HG02588 (cell line): ENCODE measurements at regions not wholly inside any gene's neighbourhood (a gene's known extent, or its start where the extent isn't known, plus 50 kb on each side); places are given as distances from the start of the nearest gene placed in this dataset.
"Not testable (repeated sequence)": the region's sequence is repeated elsewhere in the genome, so short reads cannot be mapped to it uniquely, and the experiment has no call there.

Experiments used
- ATAC-seq: cut with Tn5 transposase; IDR thresholded peaks from one replicate; pipeline ENCODE4 v1.9.1; 2021; ENCODE audit warnings: mild to moderate bottlenecking, moderate library complexity; ENCODE audit not compliant: unreplicated experiment

DNA sequence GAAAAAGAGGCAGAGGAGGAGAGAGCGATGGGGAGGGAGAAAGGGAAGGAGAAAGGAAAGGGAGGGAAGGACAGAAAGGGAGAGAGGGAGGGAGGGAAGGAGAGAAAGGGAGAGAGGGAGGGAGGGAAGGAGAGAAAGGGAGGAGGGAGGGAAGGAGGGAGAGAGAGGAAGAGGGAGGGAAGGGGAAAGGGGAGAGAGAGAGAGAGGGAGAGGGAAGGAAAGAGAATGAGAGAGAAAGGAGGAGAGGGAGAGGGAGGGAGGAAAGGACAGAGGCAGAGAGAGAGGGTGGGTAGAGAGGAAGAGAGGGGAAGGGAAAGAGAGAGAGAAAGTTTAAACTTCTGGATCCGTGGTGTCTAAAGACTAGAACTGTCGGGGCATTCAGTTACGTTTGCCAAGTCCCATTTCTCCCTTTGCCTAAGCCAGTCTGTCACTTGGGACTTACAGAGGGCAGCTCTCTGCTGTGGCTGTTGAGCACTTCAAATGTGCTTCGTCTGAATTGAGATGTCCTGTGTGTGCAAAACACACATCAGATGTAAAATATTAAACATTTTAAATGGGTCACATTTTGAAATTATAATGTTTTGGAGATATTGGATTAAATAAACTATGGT lies 62.6 kb downstream of the PLXNA1 start:
- ATAC-seq, result no peak

DNA sequence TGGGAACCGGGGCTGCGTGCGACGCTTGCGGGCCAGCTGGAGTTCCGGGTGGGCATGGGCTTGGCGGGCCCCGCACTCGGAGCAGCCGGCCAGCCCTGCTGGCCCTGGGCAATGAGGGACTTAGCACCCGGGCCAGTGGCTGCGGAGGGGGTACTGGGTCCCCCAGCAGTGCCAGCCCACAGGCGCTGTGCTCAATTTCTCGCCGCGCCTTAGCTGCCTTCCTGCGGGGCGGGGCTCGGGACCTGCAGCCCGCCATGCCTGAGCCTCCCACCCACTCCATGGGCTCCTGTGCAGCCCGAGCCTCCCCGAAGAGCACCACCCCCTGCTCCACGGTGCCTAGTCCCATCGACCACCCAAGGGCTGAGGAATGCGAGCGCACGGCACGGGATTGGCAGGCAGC lies 63.8 kb downstream of the PLXNA1 start:
- ATAC-seq, result not testable (repeated sequence)

DNA sequence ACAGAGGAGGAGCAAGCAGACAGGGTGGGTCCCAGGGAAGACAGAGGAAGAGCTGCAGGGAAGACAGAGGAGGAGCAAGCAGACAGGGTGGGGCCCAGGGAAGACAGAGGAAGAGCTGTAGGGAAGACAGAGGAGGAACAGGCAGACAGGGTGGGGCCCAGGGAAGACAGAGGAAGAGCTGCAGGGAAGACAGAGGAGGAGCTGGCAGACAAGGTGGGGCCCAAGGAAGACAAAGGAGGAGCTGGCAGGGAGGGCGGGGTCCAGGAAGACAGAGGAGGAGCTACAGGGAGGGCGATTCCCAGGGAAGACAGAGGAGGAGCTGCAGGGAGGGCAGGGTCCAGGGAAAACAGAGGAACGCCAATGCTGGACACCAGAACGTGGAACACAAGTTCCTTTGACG lies 66.5 kb downstream of the PLXNA1 start:
- no peak for ATAC-seq

DNA sequence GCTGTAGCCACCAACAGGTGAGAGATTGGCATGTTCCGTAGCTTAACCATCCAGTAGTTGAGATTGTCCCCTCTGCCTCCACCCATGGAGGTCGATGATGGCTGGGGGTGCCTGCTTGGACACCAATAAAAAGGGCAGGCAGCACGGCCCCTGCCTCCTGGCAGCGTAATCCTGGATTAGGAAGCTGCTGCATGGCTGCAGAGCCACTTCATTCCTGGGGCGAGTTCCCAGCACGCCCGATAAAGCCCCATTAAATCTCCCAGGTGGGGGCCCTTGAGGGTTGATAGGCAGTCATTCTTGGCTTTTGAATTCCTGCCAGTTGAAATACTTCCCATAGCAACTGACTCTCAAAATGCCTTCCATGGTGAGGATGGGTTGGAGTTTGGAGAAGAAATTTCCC lies 67.8 kb downstream of the PLXNA1 start:
- no peak for ATAC-seq

DNA sequence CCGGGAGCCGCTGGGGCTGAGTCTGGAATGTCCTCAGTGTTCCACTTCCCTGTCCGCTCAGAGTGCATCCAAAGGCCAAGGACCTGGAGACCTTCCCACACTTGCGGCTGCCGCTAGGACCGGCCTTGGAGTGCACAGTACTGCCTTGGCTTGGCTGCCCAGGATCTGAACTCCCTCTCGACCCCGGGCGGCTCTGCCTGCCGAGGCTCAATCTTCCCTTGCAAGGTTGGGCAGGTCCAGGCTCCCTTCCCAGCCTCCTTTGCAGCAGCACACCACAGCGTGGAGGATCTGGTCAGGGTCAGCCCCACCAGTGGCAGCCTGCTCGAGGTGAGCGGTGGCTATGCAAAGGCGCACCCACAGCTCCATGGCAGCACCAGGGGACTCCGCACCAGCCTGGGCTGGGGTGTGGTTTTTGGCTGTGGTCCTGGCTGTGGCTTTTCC lies 69.2 kb downstream of the PLXNA1 start:
- ATAC-seq, result no peak

DNA sequence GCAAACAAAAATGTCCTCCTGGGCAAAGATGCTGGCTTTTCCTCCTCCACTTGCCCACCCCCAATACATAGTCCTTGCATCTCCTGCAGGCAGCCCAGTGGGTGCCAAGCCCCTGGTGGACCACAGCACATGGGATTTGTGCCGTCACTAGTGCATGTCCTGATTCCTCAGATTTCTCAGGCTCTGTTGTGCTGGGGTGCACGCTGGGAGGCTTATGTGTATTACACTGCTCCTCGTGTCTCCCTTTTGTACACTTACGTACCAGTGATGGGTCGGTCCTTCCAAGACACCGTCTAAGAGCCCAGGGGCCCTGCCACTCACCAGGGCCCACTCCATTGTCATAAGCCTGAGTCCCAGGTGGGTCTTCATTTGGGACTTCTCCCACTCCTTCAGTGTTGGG lies 70.1 kb downstream of the PLXNA1 start:
- no peak for ATAC-seq

DNA sequence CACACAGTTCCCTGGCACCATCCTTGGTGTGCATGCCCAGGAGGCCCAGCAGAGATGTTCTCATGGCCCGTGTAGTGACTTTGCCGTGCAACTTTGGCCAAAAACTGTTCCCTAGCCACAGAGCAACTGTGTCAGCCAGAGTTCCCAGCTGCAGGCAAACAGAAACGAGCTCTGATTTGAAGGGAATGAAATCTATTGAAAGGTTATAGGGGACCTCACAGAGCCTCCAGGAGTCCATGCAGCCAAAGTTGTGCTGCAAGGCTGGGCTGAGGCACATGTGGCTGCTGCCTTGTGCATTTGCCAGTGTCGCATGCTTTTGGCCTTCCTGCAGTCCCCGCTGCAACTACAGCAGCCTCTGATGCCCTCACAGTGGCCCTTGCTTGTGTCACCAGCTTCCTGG lies 70.5 kb downstream of the PLXNA1 start:
- no peak for ATAC-seq

DNA sequence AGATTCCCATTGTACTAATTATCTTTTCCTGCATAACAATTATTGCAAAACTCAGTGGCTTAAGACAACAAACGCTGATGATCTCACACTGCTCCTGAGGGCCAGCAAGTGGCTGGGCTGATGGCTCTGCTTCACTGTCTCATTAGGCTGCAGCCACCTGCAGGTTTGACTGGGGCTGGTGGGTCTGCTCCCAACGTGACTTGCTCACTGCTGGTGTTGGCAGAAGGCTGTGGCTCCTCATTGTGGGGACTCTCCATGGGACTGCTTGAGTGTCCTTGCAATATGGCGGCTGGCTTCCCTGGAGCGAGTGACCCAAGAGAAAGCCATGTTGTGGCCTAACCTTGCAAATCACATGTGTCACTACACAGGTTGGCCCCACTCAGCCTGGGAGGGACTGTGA lies 71.1 kb downstream of the PLXNA1 start:
- no peak for ATAC-seq

DNA sequence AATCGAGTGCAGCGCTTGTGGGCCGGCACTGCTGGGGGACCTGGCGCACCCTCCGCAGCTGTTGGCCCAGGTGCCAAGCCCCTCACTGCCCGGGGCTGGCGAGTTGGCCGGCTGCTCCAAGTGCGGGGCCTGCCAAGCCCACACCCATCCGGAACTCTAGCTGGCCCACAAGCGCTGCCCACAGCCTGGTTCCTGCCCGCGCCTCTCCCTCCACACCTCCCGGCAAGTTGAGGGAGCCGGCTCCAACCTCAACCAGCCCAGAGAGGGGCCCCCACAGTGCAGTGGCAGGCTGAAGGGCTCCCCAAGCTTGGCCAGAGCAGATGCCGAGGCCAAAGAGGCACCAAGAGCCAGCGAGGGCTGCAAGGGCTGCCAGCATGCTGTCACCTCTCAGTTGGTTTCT lies 73.4 kb downstream of the PLXNA1 start:
- ATAC-seq, result no peak

DNA sequence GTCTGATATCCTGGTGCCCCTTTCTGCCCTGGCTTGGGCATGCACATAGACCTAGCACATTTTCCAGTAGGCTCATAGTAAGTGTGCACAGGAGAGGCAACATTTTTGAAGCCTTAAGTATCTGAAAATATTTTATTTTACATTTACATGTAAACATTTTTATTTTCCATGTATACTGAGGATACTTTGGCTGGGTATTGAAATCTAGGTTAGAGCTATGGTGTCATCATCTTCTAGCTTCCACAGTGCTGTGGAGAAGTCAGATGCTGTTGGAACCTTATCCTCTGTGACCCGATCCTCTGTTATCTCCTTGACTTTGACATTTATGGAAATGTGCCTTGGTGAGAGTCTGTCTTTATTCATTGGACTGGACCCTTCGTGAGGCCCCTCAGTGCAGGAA lies 74.1 kb downstream of the PLXNA1 start:
- ATAC-seq, result no peak

DNA sequence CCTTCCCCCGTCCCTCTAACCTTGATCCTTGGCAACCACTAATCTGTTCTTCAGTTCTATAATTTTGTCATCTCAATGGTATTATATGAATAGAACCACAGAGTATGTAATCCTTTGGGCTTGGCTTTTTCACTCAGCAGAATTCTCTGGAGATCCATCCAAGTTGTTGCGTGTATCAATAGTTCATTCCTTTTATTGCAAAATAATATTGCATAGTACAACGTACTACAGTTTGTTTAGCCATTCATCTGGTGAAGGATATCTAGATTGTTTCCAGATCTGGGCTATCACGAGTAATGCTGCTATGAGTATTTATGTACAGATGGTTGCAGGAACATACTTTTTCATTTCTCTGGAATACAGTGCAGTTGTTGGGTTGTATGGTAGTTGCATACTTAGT lies 76.2 kb downstream of the PLXNA1 start:
- ATAC-seq, result no peak

DNA sequence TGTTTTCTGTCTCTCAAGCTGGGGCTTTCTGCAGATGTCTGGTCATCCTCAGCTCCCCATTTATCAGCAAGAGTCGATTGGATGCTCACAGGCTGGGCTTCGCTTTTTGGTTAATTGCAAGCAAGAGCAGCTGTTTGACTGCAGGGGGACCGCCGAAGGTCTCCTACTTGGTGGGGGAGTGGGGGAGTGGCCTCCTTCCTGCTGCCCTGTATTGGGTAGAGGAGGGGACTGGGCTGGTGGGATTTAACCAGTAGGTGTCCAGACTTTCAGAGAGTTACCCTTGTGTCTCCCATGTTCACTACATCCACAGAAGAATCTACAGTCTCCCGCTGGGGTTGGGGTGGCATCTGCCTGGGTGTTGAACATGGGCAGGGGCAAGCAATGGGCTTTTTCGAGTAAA lies 78.7 kb downstream of the PLXNA1 start:
- no peak for ATAC-seq

DNA sequence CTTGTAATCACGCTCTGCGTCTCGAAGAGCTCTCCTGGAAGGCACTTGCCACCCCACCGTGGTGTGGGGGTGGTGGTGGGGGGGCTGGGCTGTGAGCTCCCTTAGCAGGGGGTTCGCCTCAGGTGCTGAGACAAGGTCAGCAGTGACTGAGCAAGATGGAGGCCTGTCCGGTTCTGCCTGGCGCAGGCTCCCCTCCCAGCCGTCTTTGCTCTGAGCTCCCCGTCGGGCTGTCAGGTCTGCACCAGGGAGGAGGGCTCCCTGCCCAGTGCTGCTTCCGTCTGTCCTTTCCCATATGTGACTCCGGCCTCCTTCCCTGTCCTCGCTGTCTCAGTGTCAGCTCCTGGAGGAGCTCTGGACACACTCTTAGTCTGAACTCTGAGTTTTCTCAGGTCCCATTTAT lies 80.0 kb downstream of the PLXNA1 start:
- ATAC-seq, result no peak

DNA sequence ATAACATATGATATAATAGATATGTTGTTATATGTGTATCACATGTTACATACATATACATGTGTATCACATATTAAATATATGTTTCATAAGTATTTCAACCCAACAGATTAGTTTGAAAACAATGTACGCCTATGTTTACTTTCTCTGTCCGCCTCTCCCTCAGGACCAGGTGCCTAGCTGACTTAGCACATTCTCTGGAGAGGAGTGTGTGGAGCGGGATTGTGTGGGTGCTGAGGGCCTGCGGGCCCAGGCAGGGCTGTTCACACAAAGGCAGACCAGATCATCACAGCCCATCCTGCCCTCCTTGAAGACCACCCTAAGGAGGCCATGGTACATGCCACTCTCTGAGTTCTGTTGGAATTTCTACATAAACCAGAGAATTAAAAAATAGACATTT lies 81.0 kb downstream of the PLXNA1 start:
- ATAC-seq, result no peak

DNA sequence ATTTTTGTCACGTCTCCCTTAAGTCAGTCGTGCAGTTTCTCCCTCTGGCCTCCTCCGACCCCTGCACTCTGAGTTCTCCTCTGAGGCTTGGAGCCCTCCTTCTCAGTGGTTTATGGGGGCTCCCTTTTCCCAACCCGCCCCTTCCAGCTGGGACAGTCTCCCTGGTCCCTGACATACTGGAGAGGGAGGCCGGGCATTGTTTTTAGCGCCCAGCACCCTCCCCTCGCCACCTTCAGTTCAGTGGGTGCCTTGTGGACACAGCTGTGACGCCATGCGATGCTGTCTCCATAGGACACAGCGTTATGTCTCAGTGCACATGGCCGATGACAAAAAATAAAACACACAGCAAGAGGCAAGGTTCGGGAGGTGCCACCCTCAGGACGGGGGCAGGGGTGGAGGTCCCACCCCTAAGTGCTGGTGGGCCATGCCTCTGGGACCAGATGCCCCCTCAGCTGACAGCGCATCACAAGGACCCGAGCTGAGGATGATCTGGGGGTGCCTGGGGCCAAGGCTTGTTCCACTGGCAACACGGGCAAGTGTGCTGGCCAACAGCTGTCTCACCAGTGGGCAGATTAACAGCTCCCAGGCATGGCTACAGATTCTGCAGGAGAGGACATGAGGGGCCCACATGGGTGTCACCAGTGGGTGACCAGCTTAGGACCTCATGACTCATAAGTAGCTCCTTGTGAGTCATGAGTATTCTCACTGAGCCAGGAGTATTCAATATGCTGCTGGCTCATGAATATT lies 81.6 kb downstream of the PLXNA1 start:
- no peak for ATAC-seq

DNA sequence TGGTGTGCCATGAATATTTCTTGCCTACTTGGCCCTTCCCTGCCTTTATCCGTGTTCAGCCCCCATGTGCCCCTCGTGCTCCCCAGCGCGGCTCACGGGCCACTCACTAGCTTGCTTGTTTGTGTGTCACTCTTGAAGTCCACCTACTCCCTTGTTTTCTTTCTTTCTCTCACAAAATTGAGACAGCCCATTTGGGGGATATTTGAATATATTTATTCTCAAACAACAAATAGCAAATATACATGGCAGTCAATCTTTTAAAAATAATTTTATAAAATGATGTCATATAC lies 82.2 kb downstream of the PLXNA1 start:
- ATAC-seq, result no peak

DNA sequence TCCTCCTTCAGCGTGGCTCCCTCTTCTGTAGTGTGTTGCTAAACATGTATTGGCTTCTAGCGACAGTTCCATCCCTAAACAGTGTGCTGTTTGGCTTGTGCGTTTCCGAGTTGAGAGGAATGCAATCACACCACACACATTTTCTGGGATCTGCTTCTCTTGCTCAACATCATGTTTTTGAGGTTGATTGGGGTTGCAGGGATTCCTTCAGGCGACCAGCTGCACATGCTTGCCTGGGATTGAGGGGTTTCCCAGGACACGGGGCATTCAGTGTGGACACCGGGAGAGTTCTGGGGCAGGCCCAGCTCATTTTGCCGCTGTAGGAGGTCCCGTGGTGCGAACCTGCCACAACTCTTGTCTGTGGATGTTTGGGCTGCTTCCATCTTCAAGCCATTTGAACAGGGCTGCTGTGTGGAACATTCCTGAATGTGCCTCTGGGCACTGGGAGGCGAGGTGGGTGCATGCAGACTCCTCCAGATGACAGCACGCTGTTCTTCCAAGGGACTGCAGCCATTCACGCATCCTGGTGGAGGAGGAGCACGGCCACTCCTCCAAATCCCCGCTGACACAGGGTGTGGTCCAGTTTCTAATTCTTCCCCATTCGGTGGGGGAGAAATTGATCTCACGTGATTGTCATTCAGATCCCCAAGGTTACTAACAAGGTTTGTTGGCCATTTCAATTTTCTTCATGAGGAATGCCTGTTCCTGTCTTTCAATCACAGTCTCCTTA lies 82.8 kb downstream of the PLXNA1 start:
- no peak for ATAC-seq

DNA sequence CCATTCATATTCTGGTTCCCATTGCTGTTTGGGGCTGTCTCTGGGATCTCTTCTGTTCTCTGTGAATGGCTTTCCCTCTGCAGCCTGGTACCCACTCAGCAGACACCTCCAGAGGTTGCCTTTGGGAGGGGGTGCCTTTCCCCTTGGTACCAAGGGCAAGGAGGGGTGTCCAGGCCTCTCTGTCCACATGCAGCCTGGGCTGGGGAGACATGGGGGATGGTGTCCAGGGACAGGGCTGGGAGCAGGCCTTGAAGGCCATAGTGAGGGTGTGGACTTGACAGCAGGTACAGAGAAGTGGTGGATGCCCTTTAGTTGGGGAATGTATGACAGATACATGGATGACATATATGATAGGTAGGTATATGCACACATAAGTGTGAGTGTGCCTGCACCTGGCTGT lies 83.7 kb downstream of the PLXNA1 start:
- no peak for ATAC-seq

DNA sequence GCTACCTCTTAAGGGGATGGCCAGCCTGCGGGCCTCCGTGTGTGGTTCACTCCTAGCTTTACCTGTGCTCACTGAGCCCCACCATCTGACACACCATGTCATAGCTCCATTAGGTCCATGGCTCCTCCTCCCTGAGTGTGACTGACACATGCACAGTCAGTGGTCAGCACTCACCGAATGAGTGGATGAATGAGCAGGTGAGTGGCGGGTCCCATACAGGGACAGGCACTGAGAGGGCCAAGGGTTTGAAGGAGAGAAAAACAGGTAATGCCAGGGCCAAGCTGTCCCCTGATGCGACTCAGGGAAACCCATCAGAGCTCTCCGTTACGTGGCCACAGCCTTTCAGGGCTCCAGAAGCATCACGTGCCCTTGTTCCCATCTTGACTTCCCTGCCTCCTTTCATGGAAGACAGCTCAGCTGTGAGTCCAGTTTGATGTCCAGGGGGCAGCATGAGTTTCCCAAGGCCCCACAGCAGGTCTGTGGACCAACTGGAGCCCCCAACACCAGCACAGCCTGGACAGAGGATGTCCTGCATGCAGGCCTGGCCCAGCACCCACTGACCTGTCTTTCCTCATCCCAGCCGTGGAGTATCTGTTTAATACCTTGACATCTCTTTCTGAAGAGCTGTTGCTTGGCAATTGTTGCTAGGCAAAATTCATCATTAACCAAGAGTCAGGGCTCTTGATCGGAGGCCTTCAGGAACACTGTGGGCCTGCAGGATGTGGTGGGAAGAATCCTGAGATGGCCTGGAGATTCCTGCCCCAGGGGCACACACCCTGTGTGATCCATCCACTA lies 84.4 kb downstream of the PLXNA1 start:
- ATAC-seq, result no peak

DNA sequence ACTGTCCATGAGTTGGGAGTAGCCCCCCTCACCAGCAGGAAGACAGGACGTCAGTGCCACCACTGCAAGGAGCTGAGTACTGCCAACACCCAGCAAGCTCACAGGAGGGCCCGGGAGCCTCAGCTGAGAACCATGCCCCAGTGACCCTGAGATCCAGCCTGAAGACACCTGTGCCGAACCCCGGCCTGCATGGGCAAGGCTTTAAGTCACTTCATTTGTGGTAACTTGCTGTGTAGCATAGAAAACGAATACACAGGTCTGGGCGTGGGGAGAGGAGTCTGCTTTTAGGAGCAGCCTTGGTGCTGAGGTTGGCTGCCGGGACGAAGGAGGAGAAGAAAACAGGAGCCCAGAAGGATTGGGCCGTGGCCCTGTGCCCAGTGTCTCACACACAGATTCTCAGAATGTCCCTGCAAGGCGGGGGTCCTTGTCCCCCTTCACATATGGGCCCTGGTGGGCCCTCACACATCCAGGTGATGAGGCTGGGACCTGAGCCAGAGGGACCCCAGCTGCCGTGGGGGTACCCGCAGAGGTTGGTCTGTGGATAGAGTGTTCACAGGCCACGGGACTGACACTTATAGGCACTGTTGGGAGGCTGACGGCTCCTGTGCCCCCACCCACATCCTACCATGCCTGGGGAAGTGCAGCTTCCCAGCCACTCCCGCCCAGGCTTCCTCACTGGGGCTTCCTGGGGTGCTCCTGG lies 85.3 kb downstream of the PLXNA1 start:
- ATAC-seq, result no peak

DNA sequence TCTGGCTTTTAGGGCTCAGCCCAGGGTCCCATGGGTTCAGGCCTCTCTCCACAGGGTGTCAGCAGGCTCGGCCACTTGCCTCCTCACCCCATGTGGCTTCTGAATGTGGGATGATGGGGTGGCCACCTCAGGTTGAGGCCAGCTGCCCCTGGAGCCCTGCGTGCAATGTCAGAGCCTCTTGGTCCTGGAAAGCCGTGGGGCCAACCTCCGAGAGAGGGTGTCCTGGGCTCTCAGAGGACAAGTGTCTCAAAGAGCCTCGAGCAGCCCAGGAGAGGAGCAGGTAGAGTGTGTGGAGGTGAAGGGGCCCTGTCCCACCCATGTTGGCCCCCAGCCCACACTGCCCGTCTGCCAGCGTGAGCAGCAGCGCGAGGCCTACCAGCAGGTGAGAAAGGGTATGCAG lies 86.0 kb downstream of the PLXNA1 start:
- ATAC-seq, result no peak
